HuH-7 (cell line): ENCODE measurements at regions not wholly inside any gene's neighbourhood (a gene's known extent, or its start where the extent isn't known, plus 50 kb on each side); places are given as distances from the start of the nearest gene placed in this dataset.

Source experiments
- DNase-seq: peaks from one replicate; pipeline ENCODE4 v3.0.0; 2011; ENCODE audit warnings: low spot score

DNA sequence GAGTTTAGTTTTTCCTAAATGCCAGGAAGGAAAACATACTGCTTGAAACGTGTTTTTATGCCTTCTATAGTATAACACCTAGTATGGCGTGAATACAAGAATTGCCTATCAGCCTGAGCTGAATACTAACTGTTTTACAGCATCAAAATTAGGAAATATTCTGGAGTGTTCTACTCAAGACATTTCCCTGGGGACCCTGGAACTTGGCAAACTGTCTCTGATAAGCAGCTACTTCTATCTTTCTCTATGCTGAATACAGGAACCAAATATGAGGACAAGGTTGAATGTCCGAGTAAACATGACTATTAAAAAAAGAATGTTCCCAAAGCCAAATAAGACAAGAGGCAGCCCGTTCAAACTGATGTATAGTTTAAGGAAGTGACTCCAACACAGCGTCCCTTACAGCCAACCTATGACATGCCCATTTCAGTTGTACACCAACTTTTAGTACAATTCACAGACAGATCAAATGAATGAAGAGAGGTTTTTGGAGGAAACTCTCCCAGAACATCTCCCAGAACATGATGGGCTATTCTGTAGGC is 951.3 kb upstream of the ACVR2A start:
- DNase-seq, result no peak

DNA sequence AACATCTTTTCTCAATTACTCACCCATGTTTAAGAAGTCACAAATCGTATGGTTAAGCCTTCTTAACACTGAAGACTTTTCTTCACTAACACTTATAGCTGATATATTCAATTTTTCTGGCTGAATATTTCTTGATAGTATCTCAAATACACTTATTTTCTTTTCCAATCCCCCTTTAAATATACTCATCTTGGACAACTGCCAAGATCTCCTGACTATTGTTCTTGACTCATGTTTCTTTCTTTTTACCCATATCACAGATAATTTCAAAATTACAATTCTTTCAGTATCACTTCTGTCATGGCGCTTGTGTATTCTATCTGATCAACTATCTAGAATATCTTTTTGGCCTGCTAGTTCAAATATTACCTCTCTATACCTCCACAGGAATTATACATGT is 954.3 kb upstream of the ACVR2A start:
- no peak for DNase-seq

DNA sequence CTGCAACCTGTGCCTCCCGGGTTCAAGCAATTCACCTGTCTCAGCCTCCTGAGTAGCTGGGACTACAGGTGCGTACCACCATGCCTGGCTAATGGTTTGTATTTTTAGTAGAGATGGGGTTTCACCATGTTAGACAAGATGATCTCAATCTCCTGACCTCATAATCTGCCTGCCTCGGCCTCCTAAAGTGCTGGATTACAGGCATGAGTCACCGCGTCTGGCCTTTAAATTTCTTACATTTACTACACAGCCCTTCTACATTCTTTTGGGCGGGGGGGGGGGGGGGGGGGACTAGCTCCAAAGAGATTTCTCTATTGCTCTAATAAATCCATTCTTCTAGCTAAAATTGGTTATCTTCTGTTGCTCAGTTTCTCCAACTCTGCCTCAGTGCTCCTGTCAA is 964.9 kb upstream of the ACVR2A start:
- DNase-seq, result no peak

DNA sequence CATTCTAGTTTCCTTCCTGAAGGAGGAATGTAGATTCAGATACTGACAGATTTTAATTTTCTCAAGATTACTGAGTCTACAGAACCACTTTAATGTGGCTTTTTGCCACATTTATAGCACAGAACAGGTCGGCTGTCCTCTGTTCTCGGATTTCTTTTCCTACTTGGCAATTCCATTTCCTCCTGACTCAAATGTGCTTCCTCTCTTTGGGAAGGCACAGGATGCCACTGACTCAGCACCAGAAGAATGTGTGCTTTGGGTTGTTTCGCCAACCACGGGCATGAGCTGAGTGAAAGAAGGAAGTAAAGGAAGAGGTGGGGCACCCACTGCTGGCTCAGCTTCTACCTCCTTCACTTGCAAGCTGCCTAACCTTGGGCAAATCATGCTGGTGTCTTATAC is 970.6 kb upstream of the ACVR2A start:
- no peak for DNase-seq

DNA sequence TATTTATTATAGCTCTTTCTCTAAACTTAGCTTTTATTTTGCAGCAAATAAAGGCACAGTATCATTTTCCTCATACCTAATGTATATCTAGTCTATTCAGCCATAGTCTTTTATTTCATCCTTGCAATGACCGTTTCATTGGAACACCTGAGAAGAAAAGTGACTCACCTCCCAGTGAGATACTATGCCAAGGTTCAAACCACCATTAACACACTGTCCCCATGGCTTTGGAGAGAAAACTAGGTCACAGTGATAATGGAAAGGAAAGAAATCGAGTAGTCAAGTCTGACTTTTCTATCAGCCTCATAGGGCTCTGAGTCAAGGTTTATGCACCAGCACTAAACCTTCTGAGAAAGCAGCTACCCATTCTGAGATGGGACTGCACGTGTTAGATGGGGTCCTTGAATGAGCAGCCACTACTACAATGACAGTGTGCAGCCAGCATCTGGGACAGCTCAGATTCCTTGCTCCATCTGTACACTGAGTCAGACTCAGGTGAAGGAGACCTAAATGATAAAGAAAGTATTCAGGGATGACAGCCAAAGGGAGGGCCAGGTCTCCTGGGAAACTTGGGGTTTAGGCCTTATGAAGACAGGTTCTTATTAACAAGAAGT is 971.1 kb upstream of the ACVR2A start:
- no peak for DNase-seq

DNA sequence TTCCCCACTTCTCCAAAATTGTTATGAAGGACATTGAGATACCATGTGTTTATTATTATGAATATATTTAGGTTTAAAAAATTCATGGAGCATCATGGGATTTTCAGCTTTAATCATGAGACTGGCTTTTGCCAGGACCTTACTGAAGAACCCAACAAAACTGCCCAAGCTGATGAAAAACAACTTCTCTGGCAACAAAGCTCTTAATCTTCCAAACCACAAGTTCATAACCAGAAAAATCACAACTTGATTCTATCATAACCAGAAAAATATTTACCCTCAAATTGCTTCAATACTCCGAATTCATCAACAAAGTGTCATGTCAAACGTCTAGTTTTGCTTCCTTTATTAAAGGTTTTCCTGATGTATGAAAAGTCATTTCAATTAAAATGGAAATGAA is 971.8 kb upstream of the ACVR2A start:
- no peak for DNase-seq

DNA sequence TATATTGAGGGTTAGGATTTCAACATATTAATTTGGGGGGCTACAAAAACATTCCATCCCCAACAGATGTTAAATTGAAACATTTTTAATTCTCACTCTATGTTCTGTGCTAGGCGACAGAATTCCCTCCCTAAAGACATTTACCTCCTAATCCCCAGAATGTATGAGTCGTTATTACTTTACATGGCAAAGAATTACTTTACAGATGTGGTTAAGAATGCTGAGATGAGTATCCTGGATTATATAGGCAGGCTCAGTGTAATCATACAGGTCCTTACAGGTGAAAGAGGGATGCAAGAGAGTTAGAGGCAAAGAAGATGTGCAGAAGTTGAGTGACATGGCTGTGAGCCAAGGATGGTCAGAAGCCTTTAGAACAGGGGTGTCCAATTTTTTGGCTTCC is 974.1 kb upstream of the ACVR2A start:
- DNase-seq, result no peak

DNA sequence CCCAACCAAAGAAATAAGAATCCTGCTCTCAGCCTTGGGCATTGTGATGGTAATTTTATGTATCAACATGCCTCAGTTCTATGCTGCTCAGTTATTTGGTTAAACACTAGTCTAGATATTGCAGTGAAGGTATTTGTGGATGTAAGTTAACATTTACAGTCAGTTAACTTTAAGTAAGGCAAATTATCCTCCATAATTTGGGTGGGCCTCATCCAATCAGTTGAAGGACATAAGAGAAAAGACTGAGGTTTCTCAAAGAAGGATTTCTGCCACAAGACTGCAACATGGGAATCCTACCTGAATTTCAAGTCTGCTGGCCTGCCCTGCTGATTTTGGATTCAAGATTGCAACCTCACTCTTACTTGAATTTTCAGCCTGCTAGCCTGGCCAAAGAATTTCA is 975.5 kb upstream of the ACVR2A start:
- no peak for DNase-seq

DNA sequence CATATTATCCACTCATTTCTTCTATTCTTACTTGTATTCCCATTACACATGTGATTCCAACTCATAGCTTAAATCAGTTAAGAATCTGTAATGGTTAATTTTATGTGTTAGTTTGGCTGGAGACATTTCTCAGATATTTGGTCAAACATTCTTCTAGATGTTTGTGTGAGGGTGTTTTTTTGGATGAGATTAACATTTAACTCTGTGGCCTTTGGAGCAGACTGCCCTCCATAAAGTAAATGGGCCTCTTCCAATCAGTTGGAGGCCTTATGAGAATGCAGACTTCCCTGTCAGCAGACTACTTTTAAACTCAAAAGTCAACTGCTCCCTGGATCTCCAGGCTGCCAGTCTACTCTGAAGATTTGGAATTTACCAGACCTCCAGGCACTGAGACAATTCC is 976.8 kb upstream of the ACVR2A start:
- no peak for DNase-seq

DNA sequence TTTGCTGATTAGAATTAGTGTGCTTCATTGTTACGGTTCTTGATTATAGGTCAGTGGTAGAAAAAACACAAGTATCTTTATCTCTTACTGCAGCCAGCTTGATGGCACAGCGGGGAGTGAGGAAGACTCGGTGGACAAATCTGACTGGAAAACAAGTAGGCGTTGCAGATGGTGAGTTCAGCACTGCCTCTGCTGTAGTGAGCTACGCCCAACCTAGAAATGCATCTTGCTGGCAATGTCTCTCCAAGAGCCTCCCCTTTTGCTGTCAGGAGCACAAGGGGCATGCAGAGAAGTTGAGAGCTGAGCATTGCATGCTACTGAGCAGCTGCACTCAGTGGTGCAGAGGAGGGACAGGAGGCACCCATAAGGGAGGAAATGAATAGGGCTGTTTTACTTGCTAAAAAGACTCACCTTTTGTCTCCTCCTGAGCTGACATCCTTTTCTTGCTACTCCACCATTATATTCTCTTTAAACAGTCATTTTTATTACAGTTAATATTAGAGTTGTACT is 977.3 kb upstream of the ACVR2A start:
- DNase-seq, result no peak

DNA sequence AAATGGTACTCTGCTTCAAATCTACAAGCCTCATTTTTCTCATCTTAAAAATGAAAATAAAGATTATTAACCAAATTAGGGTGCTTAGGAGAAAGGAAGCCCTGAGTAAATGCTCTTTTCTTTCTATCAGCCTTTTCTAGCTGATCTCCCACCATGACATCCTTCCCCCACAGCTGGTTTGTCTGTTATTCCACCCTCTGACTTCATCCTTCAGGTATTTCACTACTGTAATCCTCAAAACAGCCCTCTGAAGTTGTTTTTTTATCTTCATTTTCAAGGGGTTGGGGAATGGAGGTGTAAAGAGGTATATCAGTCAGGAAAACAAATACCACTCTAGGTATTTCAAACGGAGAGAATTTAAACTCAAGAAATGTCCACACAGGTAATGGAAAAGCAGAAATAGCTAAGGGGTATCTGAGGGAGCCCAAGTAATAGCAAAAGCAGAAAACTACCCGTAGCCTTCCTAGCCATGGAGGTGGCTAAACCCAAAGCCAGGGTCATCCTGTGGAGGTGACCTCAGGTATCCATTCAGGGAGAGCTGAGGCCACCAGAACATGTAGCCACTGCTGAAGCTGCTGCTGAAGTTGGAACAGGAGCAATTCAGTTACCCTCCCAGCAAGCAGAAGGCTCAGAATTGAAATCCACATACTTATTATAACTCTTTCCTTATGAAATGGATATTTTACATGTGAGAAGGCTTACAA is 990.9 kb upstream of the ACVR2A start:
- no peak for DNase-seq

DNA sequence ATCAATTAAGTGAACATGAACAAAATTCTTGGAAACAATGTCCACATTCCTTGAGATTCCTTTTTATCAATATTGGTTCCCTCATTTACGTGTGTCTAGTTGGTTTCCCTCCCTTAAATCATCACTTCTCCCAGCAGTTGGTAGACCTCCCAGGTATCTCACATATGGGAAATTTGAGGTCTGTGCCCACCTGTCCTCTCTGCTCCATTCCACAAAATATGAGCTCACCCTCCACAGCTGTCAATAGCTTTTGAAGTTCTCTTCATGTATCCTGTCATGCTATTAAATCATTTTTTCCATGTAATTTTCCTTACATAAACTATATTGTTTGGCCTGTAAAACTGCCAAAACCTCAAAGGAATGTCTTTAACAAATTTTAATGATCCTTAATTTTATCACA is 992.2 kb upstream of the ACVR2A start:
- no peak for DNase-seq

DNA sequence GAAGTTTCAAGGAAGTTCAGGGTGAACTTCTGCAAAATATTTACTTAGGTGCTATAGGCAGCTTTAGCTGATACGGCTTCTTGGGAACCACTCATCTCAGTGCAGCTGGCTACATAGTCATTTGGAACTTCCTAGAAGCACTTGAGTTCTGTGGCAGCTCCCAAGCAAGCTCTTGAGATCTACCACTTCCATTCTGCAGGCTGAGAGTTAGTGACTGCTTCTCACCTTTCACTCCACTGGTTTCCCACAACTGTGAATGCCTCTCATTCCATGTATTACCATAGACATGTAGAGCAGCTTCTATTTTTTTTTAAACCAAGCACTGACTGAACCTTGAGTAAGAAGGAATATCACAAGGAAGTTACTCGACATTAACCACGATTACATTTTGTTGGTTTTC is 994.1 kb upstream of the ACVR2A start:
- no peak for DNase-seq

DNA sequence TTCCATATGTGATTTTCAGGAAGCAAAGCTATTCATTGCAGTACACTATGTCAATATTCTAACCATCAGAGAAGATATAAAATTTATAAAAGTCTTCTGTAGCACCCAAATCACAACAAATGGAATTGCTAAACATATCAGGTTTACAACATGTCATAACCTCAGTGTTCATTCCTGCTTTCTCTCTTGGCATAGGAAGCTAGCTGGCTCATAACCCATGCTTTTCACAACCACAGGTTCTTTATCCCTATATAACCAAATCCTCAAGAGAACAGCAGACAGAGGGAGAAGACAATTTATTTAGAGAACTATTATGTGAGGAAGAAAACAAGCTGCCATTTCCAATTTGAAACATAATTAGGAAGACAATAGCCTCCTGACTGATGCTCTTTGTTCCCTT is 997.0 kb upstream of the ACVR2A start:
- no peak for DNase-seq

DNA sequence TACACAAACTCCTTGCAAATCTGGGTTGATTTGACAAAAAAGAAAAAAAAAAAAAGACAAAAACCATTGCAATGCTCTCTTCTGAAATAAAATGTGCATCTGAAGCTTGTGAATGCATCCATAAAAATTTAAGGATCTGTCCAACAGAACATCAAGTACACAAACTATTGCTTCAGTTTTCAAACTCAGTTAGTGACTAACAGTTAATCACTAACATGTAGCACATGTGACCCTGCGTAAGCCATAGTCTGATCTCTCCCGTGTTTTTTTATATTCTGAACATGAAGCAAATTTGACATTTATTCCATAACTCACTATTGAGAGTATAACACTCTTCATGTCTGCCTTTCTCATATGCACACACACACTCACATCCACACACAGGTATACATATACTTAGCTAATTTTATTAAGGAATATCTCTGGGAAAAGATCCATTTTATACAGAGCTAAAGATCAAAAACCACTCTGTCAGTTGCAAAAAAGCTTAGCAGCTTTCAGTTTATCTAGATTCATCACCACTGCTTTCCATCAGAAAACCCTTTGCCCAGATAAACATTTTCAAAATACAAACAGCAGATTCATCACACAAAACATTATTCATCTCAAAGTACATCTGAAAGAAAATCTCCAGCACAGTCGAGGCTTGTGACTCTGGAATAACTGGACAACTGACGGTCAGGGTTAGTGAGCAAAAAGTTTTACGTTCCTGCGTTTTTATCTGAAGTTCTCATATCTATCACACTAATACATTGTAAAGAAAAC is 1000.4 kb upstream of the ACVR2A start:
- no peak for DNase-seq

DNA sequence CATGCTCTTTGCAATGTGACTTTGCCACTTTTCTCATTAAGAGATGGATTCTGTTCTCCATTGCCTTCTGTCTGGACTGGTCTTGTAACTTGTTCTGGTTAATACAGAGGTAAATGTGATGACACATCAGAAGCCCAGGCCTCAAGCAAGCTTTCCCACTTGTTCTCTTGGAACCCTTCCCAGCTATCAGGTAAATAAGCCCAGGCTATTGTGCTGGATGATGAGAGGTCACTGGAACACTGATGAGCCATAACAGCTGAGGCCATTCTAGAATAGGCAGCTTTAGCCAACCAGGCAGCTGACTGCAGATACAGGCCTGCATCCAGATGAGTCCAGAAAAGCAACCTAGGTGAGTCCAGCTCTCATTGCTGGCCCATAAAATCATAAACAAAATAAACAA is 1007.0 kb upstream of the ACVR2A start:
- no peak for DNase-seq

DNA sequence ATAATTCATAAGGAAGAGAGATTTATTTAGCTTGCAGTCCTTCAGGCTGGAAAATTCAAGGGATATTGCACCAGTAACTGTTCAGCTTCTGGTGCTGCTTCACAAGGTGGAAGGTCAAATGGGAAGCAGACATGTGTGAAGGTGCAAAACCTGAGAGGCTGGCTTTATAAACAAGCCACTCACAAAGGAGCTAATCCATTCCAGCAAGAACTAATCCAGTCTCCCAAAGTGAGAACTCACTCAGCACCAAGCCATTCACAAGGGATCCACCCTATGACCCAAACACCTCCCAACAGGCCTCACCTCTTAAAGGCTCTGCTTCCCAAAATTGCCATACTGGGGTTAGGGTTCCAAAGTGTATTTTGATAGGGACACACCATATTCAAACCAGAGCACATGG is 1018.4 kb upstream of the ACVR2A start:
- DNase-seq, result no peak

DNA sequence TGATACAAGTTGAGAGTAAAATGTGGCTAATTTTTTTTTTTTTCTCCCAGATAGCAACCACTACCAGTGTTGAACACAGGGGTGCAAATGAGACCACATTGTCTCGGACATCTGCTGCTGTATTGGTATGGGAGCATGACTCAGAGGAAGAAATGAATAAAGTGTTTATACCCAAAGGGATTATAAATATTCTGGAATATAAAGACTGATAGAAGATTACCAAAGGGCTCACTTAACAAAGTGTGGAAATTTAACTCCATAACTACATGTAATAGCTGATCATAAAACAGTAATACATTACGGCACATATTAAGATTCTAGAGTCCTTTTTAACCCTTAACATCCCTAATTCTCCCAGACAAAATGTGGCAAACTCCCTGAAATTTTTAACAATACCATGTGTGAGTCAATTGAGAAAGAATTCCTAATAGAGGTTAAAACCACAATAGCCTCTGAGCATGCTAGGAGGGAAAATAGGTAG is 1023.0 kb upstream of the ACVR2A start:
- DNase-seq, result no peak

DNA sequence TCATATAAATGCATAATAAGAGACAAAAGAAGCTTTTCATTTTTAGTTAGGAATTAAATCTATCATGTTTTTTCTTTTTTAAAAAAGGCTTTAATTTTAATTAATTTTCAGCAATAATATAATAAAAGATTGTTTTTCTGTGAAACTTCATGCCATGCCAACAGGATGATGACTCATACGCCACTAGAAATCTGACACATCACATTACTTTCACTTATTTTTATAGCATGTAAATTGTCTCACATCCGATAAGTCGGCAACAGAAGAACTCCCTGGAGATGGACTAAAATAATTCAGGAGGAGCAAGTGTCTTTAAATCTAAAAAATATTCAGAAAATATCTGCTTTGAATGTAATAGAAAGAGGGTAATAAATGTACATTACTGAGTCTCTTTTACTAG is 1024.2 kb upstream of the ACVR2A start:
- no peak for DNase-seq

DNA sequence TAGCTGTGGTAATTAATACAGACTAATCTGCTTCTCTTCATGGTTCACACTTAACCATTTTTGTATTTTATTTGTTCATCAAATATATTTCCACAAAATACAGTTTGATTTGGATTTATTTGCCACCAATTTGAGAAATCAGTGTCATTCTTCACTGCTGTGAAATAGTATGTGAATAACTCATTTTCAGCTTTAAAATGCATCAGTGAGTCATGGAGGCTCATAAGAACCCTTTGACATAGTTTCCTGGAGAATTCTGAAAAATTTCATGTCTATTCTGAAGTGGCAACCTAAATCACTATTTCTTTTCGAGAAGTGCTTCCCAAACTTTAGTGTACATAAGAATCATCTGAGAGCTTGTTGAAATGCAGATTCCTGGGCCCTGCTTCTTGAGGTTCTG is 1026.7 kb upstream of the ACVR2A start:
- DNase-seq, result no peak

DNA sequence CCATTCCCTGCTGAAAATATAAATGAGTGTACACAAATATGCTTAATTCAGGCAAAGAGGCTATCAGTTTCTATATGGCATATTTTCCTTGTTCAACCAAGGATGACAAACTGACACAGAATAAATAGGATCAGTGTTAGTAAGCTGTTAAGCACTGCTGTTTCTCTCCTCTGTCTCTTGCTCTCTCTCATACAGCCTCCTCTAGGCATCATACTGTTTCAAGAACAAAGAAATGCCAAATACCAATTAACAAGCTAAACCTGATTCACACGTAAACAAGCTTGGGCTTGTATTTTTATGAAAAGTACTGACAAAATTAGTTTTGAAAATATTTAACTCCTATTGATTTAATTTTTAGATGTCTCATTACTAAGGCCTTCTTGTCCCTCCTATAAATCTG is 1027.2 kb upstream of the ACVR2A start:
- DNase-seq, result no peak

DNA sequence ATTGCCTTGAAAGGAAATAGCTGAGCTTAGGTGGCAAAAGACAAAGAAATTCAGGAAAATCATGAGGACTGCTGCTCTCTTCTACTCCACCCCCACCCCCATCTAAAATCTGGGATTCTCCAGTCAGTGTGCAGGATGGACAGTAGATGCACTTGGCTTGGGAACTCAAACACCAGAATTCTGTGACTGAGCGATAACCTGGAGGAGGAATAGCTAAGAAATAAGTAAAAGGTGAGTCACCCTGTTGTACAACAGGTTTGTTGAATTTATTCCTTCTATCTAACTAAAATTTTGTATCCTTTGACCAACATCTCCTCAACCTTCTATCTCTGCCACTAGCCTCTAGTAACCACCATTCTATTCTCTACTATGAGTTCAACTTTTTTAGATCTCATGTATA is 1029.9 kb upstream of the ACVR2A start:
- DNase-seq, result no peak
